Vagina (tissue), 2 donors: ENCODE measurements at regions not wholly inside any gene's neighbourhood (a gene's known extent, or its start where the extent isn't known, plus 50 kb on each side); places are given as distances from the start of the nearest gene placed in this dataset.

Experiments used
- POLR2A ChIP-seq, 2 donors: fragments of 450-650 bp; IDR thresholded peaks; one replicate each; pipeline ENCODE4 v1.6.1; 2017; ENCODE audit warnings: antibody characterized with exemption in 2 of 2, mild to moderate bottlenecking in 2 of 2, moderate library complexity in 2 of 2
- TF ChIP-seq, protein P1 (sequence below), 3 experiments: fragments of 450-650 bp in 2 of 3; fragments of 200-600 bp in 1 of 3; sonication (generic) in 1 of 3; IDR thresholded peaks; one replicate each; pipeline ENCODE4 v1.5.1; 2017 to 2019; ENCODE audit warnings: antibody characterized with exemption in 3 of 3, mild to moderate bottlenecking in 2 of 3, moderate library complexity in 2 of 3

DNA sequence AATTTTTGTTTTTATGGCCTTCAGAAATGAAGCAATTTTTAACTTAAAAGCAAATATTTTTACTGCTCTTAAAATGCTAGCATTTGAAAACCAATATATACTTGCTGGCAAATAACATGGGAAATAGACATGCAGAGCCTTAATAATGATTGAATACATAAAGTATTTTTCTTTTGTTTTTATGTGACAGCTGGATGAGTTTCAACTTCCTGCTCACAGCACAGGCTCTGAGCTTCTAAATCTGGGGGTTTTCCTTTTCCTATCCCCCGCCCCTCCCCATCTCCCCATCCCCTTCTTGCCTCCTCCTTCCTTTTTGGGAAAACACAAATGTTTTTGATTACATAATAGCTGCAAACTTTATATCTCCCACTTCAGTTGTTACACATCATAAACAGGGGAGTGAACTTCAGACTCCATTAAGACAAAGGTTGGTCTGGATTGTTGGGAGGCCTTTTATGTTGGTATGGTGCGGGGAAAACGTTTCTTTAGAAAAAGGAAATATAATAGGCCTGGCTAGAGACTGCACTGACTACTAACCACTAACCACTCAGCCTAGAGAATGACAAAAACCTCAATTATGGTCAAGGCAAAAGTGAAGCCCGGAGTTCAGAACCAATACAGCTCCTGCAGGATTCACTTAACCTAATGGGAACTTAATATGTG lies 116.1 kb upstream of the GORAB start:
- TF ChIP-seq, protein P1, sequence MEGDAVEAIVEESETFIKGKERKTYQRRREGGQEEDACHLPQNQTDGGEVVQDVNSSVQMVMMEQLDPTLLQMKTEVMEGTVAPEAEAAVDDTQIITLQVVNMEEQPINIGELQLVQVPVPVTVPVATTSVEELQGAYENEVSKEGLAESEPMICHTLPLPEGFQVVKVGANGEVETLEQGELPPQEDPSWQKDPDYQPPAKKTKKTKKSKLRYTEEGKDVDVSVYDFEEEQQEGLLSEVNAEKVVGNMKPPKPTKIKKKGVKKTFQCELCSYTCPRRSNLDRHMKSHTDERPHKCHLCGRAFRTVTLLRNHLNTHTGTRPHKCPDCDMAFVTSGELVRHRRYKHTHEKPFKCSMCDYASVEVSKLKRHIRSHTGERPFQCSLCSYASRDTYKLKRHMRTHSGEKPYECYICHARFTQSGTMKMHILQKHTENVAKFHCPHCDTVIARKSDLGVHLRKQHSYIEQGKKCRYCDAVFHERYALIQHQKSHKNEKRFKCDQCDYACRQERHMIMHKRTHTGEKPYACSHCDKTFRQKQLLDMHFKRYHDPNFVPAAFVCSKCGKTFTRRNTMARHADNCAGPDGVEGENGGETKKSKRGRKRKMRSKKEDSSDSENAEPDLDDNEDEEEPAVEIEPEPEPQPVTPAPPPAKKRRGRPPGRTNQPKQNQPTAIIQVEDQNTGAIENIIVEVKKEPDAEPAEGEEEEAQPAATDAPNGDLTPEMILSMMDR (IDR thresholded peaks at IDR 0.05), result no peak
- no peak for TF ChIP-seq POLR2A (IDR thresholded peaks at IDR 0.05)
